Body of pancreas (tissue), 4 donors: ENCODE measurements at regions not wholly inside any gene's neighbourhood (a gene's known extent, or its start where the extent isn't known, plus 50 kb on each side); places are given as distances from the start of the nearest gene placed in this dataset.

Experiments
- POLR2A ChIP-seq, 3 donors: fragments of 450-650 bp; IDR thresholded peaks; one replicate each; pipeline ENCODE4 v1.6.1; 2016; ENCODE audit warnings: antibody characterized with exemption in 3 of 3, mild to moderate bottlenecking in 2 of 3
- TF ChIP-seq, protein P1 (sequence below), 7 experiments: fragments of 450-650 bp in 4 of 7; fragments of 200-600 bp in 3 of 7; sonication (generic) in 3 of 7; IDR thresholded peaks; one replicate each; pipeline ENCODE4 v1.5.1; 2016 to 2019; ENCODE audit warnings: antibody characterized with exemption in 7 of 7

DNA sequence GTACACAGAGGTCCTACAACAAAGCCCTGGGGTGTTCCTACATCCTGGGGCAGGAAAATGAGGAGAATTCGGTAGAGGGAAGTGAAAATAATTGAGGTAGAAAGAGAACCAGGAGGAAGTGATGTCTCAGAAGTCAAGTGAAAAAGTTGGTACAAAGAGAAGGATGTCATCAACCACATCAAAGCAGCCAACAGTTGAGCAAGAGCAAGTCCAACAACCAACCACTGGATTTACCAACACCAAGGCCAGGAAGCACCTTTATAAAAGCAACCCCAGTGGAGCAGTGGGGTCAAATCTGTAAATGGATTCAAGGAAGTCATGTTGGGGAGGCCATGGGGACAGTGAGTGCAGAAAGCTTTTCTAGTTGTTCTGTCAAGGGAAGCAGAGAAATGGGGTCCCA is 360.4 kb downstream of the ZNF516 start:
- TF ChIP-seq POLR2A (IDR thresholded peaks at IDR 0.05), result no peak
- TF ChIP-seq, protein P1, sequence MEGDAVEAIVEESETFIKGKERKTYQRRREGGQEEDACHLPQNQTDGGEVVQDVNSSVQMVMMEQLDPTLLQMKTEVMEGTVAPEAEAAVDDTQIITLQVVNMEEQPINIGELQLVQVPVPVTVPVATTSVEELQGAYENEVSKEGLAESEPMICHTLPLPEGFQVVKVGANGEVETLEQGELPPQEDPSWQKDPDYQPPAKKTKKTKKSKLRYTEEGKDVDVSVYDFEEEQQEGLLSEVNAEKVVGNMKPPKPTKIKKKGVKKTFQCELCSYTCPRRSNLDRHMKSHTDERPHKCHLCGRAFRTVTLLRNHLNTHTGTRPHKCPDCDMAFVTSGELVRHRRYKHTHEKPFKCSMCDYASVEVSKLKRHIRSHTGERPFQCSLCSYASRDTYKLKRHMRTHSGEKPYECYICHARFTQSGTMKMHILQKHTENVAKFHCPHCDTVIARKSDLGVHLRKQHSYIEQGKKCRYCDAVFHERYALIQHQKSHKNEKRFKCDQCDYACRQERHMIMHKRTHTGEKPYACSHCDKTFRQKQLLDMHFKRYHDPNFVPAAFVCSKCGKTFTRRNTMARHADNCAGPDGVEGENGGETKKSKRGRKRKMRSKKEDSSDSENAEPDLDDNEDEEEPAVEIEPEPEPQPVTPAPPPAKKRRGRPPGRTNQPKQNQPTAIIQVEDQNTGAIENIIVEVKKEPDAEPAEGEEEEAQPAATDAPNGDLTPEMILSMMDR (IDR thresholded peaks at IDR 0.05), result no peak
